GM20431 (cell line): ENCODE measurements at regions not wholly inside any gene's neighbourhood (a gene's known extent, or its start where the extent isn't known, plus 50 kb on each side); places are given as distances from the start of the nearest gene placed in this dataset.

ENCODE experiments used
- in situ Hi-C: fragments of 300-500 bp; cut with MseI, MboI; formaldehyde crosslinking; loops from one replicate; pipeline ENCODE4 v1.15.0; 2020; ENCODE audit warnings: low sequenced_read_pairs; ENCODE audit not compliant: unreplicated experiment

DNA sequence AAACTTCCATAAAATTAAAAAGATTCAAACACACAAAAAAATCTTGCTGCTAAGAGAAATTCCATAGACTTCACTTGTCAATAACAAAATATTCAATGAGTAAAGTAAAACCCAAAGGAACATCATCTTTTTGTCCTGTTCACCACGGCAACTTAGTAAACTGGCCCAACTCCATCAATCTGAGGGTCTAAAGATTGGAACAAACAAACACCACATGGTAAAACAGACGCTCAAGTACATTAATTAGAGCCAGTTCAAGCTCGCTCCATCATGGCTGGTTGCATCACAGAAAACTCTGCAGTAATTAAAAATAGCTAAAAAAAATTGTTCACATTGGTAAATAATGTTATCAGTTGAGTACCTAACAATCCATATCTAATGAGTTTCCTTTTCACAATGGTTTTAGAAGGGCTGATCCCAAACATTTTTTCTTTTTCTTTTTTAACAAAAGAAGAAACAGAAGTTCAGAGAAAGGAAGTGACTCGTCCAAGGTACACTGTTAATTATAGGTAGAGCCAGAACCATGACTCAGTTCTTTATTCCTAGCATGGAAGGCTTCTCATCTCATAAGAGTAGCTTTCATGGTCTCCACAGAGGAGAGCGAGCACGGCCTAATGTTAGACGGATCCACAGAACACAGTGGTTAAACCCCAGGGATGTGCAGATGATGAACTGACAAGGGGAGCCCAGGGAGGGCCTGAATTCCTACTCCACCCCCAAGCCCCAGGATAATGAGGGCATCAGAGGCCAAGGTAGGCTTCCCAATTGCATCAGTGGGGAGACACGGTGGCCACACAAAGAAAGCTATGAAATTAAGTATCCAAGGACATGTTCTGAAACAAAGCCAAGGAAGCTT, 79.2 kb upstream of the ARHGEF3 start:
- in situ Hi-C loops = no loop called here

DNA sequence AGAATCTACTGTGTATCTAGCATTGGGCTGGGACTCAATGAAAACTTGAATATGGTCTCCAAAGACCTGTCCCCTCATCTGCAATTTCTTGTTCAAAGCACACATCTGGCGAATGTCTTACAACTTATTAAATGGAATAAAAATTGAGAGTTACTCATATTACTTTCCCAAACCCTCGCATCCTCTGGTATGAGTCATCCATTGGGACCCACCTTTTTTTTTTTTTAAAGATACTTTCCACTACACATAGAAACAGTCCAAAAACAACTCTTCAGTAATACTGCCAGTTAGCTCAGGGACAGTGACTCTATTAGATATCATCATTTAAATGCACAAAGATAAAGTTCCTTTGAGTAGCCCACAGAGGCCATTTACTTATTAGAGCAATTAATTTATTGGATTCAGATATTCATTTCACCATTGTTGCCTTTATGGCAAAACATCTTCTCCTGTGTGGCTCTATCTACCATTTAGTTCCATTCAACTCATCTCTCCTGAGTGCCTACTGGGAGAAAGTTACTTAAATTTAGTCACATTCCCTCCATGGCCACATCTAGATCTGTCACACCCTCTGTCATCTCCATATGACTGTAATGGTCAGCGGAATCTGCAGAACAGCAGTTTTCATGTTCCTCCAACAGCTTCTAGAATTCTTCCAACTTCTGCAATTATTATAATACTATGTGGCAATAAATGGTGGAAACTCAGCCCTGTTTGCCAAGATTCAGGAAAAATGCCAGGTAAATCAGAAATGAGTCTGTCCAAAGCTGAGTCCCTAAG, 77.9 kb upstream of the ARHGEF3 start:
- in situ Hi-C loops = no loop called here

DNA sequence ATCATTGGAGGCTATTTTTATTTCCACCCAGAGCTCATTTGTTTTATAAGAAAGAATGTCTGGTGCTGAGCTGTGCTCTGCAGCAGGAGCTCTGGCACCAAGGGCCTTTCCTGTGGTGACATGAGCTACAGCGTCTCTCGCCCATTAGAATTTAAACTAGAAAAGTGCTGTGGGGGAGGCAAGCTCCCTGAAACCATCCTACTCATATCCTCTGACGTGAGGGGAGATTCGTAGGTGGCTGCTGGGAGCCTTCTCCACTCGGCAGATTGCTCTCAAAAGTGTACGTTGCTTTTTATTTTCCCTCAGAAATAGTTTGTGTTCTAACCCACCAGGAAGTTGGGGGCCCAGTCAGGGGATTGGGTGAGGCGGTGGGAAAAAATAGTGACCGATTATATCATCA, 76.3 kb upstream of the ARHGEF3 start:
- in situ Hi-C loops = no loop called here

DNA sequence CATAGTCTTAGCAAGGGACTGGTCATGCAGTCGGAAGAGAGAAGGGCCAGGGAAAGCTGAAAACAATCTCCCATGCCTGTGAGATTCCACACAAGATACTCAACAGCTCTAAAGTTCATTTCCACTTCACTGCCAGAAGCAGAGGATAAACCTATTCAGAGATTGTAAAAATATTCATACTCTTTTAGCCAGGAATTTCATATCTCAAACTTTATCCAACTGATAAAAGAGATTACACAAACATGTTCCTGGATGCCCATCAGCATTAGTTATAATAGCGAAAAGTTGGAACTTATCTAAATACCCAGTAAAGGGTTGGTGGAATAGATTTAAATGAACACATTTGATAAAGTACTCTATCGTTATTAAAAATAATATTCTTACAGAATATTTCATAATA, 75.2 kb upstream of the ARHGEF3 start:
- in situ Hi-C loops = no loop called here

DNA sequence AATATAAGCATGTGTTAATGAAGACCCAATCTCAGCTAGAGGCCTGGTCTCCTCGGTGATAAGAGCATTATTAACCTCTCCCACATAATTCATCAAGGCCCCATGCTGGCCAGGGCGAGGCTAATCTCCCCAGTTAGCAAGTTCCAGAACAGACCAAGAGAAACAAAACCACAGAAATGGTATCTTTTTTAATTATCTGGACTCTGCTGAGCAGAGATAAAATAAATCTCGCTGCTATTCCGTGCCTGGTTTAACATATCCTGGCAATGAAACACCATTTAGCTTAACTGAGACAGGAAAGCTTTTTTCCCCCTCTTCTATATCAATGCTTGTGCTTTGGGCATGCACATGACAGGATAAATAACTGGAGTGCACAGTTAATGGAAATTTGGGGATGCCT, 72.5 kb upstream of the ARHGEF3 start:
- in situ Hi-C loops = no loop called here

DNA sequence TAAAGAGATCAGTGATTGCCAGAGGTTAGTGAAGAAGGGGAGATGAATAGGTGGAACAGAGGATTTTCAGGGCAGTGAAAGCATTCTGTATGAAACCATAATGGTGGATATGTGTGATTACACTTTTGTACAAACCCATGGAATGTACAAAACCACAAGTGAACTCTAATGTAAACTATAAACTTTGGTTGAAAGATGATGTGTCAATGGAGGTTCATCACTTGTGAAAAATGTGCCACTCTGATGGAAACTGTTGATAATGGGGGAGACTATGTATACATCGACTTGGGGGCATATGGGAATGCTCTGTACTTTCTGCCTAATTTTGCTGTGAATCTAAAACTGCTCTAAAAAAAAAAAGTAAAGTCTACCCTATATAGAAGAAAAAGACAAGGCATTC, 68.7 kb upstream of the ARHGEF3 start:
- in situ Hi-C loops = no loop called here

DNA sequence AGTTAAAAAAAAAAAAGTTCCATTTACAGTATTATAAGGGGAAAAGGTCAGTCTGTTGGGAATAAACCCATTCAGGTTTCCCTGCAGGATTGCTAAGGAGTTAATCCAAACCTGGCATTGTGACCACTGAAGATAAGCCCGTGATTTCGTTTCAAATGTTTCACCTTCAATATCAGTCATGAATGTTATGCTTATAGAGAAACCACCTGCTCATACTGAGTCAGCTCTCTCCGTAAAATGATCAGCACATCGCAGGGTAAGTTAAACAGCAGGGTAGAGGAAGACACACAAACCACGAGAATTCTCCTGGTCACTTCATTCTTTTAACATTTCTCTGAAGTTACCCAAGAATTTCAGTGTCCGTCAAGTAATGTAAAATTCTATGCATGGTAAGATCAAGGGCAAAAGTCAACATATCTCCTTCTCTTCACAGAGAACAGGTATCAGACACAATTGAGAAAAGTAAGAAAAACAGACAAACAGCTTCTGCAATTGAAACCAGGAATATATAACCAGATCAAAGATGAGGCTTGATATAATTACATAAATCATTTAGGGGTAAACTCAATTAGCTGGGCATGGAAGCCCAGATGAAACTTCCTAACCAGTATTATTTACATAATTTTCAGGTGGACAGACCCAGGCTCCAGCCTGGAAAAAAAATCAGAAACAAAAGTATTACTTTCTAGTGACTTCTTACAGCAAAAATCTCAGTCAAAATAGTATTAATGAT, 67.6 kb upstream of the ARHGEF3 start:
- in situ Hi-C loops = no loop called here

DNA sequence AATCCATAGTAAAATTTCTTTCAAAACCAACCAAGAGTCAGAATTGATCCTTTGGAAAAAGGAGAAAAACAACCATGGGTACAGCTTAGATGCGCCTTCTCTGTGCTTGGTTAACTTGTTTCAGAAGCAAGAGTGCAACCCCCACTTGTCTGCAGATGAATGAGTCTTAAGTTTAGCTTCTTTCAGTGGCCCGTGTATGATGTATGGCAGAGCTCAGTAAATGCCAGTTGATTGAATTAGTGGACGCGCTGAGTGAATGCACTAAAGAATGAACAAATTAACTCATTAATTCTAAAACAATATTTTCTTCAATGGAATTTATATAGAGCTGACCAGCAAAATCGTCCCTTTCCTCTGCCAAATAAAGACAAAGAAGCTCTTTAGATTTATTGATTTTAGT, 67.0 kb upstream of the ARHGEF3 start:
- in situ Hi-C loops = no loop called here

DNA sequence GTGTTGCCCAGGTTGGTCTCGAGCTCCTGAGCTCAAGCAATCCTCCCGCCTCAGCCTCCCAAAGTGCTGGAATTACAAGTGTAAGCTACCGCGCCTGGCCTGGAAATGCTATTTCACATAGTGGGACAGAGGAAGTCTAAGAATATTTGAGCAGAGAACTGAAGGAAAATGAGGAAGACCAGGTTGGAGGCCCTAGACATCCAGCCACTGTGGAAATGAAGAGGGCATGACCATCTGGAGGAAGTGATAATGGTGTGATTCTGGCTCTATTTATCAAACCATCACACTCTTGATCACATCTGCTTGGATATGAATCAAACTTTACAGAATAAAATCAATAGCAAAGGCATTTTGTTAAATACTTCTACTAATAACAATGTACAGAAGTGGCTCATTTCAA, 65.9 kb upstream of the ARHGEF3 start:
- in situ Hi-C loops = no loop called here

DNA sequence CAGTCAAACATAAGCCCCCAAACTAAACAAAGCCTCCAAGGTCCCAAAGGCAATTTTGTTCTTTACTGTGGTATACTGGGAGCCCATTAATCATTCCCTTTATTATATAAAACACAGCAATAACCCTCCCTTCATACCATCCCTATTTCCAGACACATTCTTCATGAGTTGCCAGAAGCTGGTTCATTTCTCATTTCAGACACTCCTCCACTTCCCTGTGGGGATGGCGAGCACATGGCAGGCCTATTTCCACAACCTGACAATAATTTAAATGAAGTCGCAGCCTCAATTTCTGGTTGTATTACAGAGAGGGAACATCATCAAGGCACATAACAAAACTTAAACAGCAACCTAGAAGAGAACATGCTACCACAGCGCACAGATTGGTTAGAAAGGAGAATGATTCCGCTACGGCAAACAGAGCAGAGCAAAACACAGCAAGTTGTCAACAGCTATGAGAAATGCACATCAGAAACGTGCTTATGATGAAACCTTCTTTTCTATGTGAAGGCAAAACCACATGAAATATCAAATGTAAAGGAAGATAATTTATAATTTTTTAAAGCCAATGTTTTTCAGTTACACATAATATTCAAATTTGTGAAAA, 63.3 kb upstream of the ARHGEF3 start:
- in situ Hi-C loops = no loop called here

DNA sequence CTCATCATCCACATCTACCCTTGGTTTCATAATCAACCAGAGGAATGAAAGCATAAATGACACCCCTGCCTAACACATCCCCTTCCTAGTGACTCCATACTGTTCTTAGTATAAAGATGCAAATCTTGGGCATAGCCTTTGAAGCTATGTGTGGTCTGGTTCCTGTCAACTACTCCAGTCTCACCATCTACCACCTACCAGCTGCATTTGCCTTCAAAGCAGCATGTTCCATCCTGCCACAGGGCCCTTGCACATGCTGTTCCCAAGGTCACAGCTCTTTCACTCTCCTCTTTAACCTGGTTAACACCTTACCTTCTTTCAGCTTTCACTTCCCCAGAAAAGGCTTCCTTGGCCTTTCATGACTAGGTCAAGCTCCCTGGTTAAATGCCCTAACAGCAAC, 62.3 kb upstream of the ARHGEF3 start:
- in situ Hi-C loops = no loop called here

DNA sequence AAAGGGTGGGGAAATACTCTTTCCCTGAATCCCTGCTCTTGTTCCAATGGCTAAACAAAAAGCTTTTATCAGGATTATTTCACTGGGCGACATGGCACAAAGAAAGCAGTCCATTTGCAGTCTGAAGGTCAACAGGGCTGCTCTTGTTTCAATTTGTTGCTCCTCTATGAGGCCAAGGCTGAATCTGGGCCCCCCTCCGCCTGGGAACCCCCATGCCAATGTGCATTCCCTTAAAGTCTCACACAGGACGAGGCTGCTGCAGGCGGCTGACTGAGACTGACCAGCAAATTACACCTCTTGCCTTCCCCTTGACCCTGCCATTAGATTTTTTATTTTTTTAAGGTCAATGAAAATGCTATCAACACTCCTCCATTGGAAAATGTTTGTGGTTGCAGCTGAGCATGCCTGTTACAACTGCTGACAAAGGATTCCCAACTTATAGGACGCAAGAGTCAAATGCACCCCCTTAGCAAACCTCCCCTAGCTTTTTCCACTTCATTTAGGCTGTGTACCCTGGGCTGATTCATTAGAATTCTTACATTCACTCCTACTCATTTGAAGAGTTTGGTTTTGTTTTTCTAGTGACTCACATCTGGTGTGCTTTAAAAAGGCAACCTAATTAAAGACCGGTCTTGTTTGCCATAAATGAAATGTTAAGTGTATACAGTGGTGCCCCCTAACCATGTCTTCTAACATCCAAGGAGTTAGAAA, 60.8 kb upstream of the ARHGEF3 start:
- in situ Hi-C loops = no loop called here

DNA sequence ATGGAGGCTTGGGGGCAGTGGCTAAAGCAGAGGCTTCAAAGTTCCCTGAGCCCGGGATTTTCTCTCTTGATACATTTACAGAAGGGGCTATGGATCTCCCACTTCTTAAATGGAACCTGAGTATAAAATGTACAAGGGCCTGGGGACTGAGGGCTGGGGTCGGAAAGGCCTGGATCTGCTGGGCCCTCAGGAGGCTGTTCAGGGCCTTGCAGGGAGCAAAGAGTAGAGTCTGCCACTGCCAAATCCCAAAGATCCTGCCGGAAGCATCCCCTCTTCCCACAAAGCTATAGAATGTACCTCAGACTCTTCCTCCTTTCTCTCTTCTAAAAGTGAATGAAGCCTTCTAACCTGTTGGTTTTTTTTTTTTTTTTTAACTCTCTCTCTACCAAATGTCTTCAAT, 59.8 kb upstream of the ARHGEF3 start:
- in situ Hi-C loops = no loop called here

DNA sequence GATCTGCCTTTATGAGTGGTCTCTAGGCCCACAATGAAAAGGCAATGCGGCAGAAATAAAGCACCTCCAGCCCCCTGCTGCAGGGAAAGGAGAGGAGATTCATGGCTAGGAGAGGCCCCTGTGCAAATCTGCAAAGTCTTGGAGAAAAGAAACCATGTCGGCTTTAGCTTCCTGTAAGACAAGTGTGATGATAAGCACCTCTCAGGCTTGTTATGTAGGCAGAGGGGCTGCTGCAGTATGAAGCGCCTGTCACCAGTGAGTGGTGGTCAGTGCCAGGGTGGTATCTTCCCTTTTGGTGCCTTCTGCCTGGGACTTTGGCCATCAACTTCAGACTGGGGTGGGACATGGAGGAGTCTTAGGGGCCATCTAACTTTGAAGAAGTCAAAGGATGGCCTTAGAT, 59.2 kb upstream of the ARHGEF3 start:
- in situ Hi-C loops = no loop called here

DNA sequence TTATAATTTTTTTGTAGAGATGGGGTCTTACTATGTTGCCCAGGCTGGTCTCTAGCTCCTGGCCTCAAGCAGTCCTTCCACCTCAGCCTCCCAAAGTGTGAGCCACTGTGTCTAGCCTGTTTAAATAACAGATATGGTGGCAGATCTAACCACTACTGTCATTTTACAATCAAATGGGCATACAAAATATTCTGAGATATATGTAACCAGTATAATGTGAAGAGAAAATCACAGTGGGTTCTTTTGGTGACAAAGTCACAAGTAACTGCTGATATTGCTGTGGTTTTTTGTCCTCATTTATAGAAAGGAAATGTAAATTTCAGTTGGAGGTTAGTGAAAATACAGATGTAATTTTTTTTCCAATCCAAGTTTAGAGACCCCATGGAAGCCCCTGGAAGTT, 58.6 kb upstream of the ARHGEF3 start:
- in situ Hi-C loops = no loop called here

DNA sequence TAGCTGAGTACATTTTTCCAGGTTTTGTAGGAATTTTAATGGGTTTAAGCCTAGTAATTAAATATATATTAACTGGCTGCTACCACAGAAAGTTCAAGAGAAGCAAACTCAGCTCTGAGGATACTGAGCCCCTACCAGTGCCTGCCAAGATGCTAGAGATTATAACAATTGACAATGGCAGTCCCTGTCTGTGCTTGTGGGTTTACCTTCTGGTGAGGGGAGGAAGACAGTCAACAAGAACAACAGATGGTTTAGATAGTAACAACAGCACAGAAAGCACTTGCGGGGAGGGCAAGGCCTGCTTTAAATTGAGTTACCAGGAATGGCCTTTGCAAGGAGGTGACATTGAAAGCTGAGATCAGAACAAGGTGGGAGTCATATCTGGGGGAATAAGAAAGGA, 56.6 kb upstream of the ARHGEF3 start:
- in situ Hi-C loops = no loop called here

DNA sequence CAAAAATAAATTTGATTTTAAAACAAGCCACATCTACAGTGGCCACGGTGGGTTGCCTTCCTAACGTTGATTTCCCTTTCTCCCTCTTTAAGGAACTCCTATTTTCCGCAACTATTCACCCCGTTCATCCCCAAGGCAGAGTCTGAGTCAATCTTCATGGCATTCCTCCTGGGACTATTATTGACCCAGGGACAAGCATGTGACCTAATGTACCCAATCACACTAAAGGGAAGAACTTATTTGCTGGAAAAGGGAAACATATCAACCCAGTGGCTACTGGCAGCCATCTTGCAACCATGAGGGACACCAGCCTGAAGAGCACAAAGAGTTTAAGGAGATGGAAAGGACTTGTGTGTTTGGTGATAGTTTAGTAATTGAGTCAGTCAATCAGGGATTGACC, 55.4 kb upstream of the ARHGEF3 start:
- in situ Hi-C loops = no loop called here

DNA sequence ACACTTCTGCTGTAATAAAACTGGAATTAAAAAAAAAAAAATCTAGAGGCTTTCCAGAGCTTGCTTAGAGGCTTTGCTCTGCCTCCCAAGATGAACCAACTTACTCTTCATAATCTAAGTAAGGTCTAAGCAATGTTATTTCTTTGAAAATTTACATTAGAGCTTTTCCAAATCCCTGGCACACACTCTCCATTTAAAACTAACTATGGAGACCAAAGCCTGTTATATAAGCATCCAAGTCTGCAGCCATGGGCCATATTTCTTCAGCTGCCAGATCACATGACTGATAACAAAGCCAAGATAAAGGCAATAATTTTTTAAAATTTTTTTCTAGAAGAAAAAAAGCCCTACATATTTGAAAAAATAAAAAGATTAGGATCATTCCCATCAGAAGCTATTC, 55.0 kb upstream of the ARHGEF3 start:
- in situ Hi-C loops = no loop called here

DNA sequence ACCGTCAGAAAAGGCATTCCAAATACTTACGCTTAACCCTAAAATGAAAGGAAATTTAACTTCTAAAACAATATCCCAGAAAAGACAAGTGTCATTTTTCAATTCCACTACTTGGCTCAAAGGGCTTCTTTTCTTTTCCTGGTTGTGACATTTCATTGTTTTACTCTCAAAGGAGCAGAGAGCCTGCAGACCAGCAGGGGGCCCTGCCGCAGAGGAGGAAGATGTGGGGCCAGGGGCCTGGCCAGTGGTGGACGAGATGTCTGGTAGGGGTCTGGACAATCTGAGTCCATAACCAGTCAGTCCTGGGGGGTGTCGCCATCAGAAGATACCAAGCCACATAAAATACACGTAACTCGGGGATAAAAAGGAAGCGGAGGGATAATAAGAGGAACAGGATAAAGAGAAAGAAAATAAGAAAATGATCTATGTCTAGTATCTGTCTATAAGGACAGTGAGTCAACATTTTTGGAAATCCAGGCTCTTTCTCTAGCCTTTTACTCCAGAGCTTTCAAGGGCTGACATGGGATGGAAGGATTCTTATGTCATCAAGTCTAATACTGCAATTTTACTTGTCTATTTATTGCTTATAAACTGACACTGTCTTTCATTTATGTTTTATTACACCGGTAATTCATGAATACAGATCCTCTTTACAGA, 54.2 kb upstream of the ARHGEF3 start:
- in situ Hi-C loops = no loop called here
